LNCaP clone FGC (cell line): ENCODE measurements at regions not wholly inside any gene's neighbourhood (a gene's known extent, or its start where the extent isn't known, plus 50 kb on each side); places are given as distances from the start of the nearest gene placed in this dataset.

ENCODE experiments used
- DNase-seq: peaks from one replicate; pipeline ENCODE4 v3.0.0-alpha.2; 2011; ENCODE audit warnings: low read depth
- H3K4me3 ChIP-seq: 2 replicates; pipeline ENCODE4 v1.5.1; 2011; ENCODE audit warnings: mild to moderate bottlenecking, low read depth, low read length, control low read depth
- CTCF ChIP-seq: IDR thresholded peaks from 2 replicates; pipeline ENCODE4 v1.5.1; 2012; ENCODE audit warnings: mild to moderate bottlenecking; ENCODE audit not compliant: control insufficient read depth, insufficient read depth; ENCODE audit errors: extremely low read depth

DNA sequence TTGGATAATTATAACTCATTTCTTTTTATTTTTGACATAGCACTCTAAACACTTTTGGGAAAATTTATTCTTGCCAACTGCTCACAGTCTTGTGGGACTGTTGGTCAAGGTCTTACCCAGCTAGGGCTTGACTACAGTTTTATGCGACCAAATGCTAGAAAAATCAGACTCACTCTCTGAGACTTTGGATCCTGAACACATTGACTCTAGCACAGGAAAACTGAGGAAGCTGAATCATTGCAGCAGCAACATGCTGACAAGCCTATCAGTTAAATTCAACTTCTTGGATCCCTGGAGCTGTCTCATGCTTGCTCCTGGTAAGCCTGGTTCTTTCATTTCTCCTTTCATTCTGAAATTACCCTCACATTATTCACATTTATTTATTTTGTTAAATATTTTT is 120.7 kb upstream of the TMTC2 start:
- no peak for DNase-seq
- TF ChIP-seq CTCF: no peak

DNA sequence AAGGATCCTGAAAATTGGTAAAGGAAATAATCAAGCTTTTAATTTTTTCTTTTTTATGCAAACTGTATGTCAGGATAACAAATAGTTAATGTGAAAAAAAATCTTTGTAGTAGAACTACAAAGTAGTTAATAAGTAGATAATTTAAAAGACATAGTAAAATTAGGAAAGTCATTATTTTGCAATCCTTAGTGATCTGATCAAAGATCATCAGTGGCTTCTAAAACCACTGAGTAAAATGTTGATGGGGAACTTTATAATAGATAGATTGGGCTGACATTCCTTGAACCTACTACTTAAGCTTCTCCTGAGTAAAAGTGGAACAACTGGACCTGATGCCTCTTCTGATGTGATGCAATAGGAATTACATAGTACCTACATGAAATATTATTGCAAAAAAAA is 119.0 kb upstream of the TMTC2 start:
- no peak for DNase-seq
- no peak overlapping the region for H3K4me3 ChIP-seq
- TF ChIP-seq CTCF: no peak

More for the DNA sequence above, 120.7 kb upstream of the TMTC2 start:
- H3K4me3 ChIP-seq: no peak overlapping the region

DNA sequence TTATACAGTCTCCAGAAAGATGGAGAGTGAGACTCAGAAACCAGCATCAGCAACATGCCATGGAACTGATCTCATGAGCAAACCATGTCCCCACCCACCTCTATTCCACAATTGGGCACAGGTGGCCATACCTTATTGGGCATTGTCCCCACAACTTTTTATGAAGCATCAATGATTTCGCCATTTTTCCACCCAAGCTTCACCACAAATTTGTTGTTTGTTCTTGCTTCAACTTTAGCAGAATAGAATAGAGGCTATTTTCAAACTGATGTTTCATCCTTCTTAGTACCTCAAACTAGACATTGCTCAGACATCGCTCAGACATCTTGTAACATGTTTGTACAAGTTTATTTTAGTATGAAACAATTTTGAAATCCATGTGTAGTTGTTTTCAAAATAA is 112.5 kb upstream of the TMTC2 start:
- DNase-seq: no peak
- no peak overlapping the region for H3K4me3 ChIP-seq
- no peak for TF ChIP-seq CTCF

- DNase-seq: no peak
- no peak overlapping the region for H3K4me3 ChIP-seq
- no peak for TF ChIP-seq CTCF
Observed at GRCh38 chr12:82578725-82579124, 108.0 kb upstream of the TMTC2 start.

GRCh38 chr12:82583756-82584155 is 103.0 kb upstream of the TMTC2 start:
- TF ChIP-seq CTCF: no peak
- no peak for DNase-seq
- H3K4me3 ChIP-seq: no peak overlapping the region

DNA sequence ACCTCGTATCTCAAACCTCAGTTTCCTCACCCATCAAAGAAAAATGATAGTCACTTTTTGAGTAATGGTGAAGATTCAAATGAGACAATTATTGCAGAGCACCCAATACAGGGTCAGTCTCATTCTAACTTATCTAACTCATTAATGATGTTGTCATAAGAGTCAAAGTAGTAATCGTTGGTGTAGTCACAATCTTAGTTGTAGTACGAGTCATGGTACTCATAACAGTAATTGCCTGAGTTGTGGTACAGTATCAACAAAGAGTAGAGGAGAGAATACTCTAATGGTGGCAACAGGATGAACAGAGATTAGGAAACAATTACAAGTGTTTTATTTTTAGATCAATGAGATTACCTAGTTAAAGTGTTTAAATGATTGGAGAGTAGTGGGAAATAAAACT is 93.6 kb upstream of the TMTC2 start:
- no peak for TF ChIP-seq CTCF
- no peak overlapping the region for H3K4me3 ChIP-seq
- DNase-seq: no peak

GRCh38 chr12:82593901-82594396 is 92.8 kb upstream of the TMTC2 start:
- DNase-seq: no peak
- no peak overlapping the region for H3K4me3 ChIP-seq
- TF ChIP-seq CTCF: no peak
